Uterus (tissue), 2 donors: ENCODE measurements at regions not wholly inside any gene's neighbourhood (a gene's known extent, or its start where the extent isn't known, plus 50 kb on each side); places are given as distances from the start of the nearest gene placed in this dataset.

Experiments used
- POLR2A ChIP-seq, 2 donors: fragments of 450-650 bp; IDR thresholded peaks; one replicate each; pipeline ENCODE4 v1.6.1; 2016; ENCODE audit warnings: antibody characterized with exemption in 2 of 2, mild to moderate bottlenecking in 1 of 2, moderate library complexity in 1 of 2
- TF ChIP-seq, protein P1 (sequence below), 4 experiments: fragments of 200-600 bp in 2 of 4; fragments of 450-650 bp in 2 of 4; sonication (generic) in 2 of 4; IDR thresholded peaks; one replicate each; pipeline ENCODE4 v1.5.1; 2016 to 2019; ENCODE audit warnings: antibody characterized with exemption in 4 of 4, mild to moderate bottlenecking in 2 of 4, moderate library complexity in 1 of 4

DNA sequence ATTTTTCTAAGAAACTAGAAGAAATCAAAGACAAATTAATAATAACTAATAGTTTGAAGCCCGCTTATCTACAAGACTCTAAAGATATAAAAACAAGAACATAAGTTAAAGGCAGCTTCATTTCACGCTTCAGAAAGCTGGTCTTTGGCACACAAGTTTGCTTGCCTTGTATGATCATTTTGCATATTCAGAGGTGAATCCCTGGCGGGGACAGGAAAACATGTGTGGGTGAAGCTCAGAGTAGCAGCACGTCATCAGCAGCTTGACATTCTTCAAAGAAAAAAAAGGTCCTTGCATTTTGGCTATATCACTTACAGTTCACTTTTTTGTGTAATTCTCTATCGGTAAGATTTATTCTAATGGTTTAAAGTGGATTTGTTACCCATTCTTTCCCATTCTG, 1911.8 kb downstream of the MRPL39 start:
- TF ChIP-seq, protein P1, sequence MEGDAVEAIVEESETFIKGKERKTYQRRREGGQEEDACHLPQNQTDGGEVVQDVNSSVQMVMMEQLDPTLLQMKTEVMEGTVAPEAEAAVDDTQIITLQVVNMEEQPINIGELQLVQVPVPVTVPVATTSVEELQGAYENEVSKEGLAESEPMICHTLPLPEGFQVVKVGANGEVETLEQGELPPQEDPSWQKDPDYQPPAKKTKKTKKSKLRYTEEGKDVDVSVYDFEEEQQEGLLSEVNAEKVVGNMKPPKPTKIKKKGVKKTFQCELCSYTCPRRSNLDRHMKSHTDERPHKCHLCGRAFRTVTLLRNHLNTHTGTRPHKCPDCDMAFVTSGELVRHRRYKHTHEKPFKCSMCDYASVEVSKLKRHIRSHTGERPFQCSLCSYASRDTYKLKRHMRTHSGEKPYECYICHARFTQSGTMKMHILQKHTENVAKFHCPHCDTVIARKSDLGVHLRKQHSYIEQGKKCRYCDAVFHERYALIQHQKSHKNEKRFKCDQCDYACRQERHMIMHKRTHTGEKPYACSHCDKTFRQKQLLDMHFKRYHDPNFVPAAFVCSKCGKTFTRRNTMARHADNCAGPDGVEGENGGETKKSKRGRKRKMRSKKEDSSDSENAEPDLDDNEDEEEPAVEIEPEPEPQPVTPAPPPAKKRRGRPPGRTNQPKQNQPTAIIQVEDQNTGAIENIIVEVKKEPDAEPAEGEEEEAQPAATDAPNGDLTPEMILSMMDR (IDR thresholded peaks at IDR 0.05), result no peak
- no peak for TF ChIP-seq POLR2A (IDR thresholded peaks at IDR 0.05)
